Testis (tissue), 2 donors: ENCODE measurements at regions not wholly inside any gene's neighbourhood (a gene's known extent, or its start where the extent isn't known, plus 50 kb on each side); places are given as distances from the start of the nearest gene placed in this dataset.

ENCODE experiments used
- POLR2A ChIP-seq: fragments of 450-650 bp; IDR thresholded peaks from one replicate; pipeline ENCODE4 v1.6.1; 2017; ENCODE audit warnings: antibody characterized with exemption, mild to moderate bottlenecking, moderate library complexity
- TF ChIP-seq, protein P1 (sequence below), 3 experiments: fragments of 450-650 bp in 2 of 3; fragments of 200-600 bp in 1 of 3; sonication (generic) in 1 of 3; IDR thresholded peaks; one replicate each; pipeline ENCODE4 v1.5.1; 2016 to 2019; ENCODE audit warnings: antibody characterized with exemption in 3 of 3, mild to moderate bottlenecking in 2 of 3, moderate library complexity in 1 of 3

DNA sequence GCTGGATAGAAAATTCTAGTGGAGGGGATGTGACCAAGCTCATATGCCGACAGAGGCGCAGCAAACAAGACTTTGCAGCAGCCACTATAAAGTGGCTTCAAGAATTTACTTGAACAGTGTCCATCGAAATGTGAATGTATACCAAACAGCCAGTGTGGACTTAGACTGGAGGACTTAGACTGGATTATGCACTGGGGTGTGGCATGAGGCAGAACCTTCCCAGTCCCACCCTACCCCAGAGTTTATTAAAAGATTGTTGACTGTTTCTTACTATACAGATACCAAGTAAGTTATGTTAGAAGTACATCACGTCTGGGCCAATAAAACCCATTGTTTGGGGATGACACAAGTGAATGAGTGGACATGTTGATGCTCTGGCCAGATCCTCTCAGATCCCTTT lies 561.3 kb upstream of the KLF4 start:
- TF ChIP-seq, protein P1, sequence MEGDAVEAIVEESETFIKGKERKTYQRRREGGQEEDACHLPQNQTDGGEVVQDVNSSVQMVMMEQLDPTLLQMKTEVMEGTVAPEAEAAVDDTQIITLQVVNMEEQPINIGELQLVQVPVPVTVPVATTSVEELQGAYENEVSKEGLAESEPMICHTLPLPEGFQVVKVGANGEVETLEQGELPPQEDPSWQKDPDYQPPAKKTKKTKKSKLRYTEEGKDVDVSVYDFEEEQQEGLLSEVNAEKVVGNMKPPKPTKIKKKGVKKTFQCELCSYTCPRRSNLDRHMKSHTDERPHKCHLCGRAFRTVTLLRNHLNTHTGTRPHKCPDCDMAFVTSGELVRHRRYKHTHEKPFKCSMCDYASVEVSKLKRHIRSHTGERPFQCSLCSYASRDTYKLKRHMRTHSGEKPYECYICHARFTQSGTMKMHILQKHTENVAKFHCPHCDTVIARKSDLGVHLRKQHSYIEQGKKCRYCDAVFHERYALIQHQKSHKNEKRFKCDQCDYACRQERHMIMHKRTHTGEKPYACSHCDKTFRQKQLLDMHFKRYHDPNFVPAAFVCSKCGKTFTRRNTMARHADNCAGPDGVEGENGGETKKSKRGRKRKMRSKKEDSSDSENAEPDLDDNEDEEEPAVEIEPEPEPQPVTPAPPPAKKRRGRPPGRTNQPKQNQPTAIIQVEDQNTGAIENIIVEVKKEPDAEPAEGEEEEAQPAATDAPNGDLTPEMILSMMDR (IDR thresholded peaks at IDR 0.05): no peak
- TF ChIP-seq POLR2A: no peak
